NCI-H2029 (cell line): ENCODE measurements at regions not wholly inside any gene's neighbourhood (a gene's known extent, or its start where the extent isn't known, plus 50 kb on each side); places are given as distances from the start of the nearest gene placed in this dataset.

Source experiments
- DNase-seq: peaks from one replicate; lab custom pipeline; 2025; lab: John Stamatoyannopoulos, UW

GRCh38 chr15:92565351-92566125 lies 90.0 kb downstream of the FAM174B start:
- no peak for DNase-seq

GRCh38 chr15:92561754-92562153 lies 93.8 kb downstream of the FAM174B start:
- DNase-seq: no peak

GRCh38 chr15:92553317-92553716 lies 102.3 kb downstream of the FAM174B start:
- DNase-seq: no peak

- DNase-seq: no peak
Measured at GRCh38 chr15:92545996-92546395, 109.6 kb downstream of the FAM174B start.

DNA sequence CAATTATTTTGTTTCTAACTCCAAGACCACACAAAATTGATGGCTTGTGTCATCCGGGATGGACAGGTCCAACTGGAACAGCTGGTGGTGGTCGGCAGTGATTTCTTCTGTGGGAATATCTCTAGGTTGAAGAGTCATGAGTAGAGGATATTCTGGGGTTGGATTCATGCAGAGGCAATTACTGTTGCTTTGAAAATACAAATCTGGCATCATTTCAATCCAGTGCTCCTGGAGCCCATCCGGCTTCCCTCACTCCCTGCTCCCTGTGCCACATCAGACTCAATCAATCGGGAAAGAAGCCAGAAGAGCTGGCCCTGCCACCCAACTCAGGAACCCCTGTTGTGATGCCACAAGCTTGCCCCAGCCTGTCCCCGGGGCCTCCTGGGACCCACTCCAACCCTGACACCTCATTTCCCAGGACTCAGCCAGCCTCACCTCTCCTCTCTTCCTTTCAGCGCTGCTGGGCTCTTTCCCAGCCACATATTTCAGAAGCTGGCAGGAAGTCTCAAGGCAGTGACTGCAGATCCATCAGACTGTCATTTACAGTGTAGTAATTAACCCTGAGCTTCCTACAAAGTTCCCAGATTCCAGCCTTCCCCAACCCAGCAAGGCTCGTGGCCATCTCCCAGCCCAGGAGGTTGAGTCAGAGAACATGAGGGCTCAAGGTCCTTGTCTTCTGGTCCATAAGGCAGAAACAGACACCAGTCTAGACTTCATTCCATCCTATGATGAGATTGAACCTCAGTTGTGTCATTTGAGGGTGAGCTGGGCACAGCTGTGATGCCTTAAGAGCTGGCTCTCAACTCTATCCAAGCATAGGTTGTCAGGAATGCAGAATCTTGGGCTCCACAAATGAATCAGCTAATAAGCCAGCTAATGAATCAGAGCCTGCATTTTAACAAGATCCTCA lies 114.0 kb downstream of the FAM174B start:
- no peak for DNase-seq

GRCh38 chr15:92538115-92538514 lies 117.5 kb downstream of the FAM174B start:
- no peak for DNase-seq

GRCh38 chr15:92533298-92533697 lies 122.3 kb downstream of the FAM174B start:
- DNase-seq: no peak

DNA sequence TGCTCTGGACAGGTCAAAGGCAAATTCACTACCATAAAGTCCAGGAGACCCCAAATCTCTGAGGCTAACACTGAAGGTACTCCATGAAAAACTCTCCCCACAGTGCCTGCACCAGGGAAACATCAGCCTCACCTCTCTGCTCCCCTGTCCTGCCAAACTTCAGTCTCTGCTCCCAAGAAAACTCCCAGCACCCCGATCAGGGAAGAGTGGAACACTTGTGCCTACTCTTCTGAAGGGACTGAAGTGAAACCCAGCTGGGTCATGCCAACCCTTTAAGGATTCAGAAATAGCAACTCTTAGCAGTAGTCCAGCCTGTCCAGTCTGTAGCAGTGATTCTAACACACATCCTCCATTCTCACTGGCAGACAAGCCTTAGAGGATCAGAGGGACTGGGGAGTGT lies 124.2 kb downstream of the FAM174B start:
- DNase-seq: no peak

- no peak for DNase-seq
Measured at GRCh38 chr15:92528736-92529135, 126.8 kb downstream of the FAM174B start.

DNA sequence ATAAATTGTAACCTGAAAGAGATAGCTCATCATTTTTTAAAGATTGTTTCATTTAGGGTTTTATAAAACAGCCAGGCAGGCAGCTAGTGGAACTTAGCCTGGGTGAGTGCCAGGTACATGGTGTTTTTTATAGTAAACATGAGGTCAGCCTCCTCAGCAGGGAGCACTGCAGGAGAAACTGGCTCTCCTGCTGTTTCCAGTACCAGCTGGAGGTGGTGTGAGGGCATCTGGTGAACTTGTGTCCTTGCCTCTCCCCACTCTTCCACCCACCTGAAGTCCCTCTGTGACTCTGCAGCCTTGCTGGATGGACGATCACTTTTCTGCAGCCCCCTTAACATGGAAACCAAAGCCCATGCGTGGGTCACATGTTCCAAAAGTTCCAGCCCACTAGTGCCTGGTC lies 128.4 kb downstream of the FAM174B start:
- DNase-seq: peak; percentile 3

- DNase-seq: no peak
Measured at GRCh38 chr15:92525758-92526245, 129.8 kb downstream of the FAM174B start.

- DNase-seq: no peak
Measured at GRCh38 chr15:92524874-92525565, 130.6 kb downstream of the FAM174B start.

DNA sequence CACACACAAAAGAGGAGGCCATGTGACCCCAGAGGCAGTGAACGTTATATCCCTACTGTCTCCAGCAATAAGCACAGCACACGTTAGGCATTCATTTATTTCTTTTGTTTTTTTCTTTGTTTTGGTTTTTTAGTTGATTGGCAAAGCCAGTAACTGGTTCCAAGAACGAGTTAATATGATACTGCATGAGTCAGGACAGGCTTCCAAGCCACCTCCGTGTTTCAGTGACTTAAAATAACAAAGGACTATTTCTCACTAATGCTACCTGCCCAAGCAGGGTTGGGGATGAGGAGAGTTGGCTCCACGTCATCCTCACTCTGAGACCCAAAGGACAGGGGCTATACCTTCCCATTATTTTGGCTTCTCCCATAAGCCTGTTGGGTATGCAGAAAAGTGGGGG lies 130.5 kb downstream of the ST8SIA2 start:
- no peak for DNase-seq

DNA sequence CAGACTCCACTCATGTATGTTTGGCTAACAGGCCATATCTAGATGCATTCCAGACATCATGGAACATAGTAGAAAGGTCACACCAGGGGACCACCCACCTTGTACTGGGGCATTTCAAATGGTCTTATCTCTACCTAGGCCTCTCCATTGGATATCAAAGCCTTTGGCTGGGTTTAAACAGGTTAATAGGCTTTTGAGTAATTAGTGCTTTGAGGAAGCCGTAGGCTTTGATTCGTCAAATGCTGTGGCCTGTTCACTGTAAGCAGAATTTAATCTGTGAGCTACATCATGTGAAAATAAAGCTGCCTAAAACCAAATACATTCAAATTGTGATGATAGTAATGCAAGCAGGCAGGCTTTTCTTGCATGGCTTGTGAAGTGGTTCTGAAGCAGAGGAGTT lies 129.5 kb downstream of the ST8SIA2 start:
- DNase-seq: no peak

DNA sequence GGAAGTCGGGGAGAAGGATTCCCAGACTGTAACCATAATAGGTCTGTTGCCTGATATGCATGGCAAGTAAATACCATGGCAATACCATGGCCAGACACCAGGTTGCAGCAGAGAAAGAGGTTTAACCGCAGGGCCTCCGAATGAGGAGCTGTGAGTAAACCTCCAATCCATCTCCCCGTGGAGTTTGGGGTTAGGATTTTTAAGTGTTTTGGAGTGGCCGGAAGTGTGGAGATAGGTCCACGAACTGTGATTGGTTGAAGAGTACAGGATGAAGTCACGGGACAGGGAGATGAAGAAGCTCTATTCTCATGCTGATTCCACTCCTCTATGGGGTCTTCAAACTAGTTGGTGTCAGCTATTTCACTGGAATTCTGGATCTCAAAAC lies 127.9 kb downstream of the ST8SIA2 start:
- DNase-seq: peak; percentile 22

- no peak for DNase-seq
Measured at GRCh38 chr15:92520914-92521623, 127.4 kb downstream of the ST8SIA2 start.

DNA sequence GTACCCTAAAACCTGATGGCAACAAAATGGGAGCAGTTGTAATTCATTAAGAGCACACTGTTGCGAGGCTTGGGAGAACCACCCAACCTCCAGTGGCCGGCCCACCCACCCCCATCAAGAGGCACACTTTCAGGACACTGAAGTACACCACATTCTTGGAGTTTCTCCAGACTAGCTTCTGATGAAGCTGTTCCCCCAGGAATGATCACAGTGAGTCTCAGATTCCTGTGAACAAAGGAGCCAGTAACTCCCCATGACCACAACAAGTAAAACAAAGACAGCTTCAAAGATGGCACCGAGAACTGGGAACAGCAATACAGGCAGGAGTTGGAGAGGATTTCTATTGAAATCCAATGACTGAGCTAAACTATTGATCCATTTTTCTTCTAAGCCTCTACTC lies 126.0 kb downstream of the ST8SIA2 start:
- no peak for DNase-seq
